Sigmoid colon (tissue), 6 donors: ENCODE measurements at regions not wholly inside any gene's neighbourhood (a gene's known extent, or its start where the extent isn't known, plus 50 kb on each side); places are given as distances from the start of the nearest gene placed in this dataset.

Experiments used
- DNase-seq: peaks from one replicate; pipeline ENCODE4 v3.0.0-alpha.2; 2019
- H3K27ac ChIP-seq, 4 donors: fragments of 200-600 bp; sonication (generic); one replicate each; pipeline ENCODE4 v1.5.1; 2016 to 2019; ENCODE audit warnings: mild to moderate bottlenecking in 1 of 4
- H3K27me3 ChIP-seq, 3 donors: fragments of 200-600 bp; sonication (generic); one replicate each; pipeline ENCODE4 v1.5.1; 2019; ENCODE audit warnings: mild to moderate bottlenecking in 1 of 3
- H3K36me3 ChIP-seq, 4 donors: fragments of 200-600 bp; sonication (generic); one replicate each; pipeline ENCODE4 v1.5.1; 2016 to 2019
- H3K4me1 ChIP-seq, 4 donors: fragments of 200-600 bp; sonication (generic); one replicate each; pipeline ENCODE4 v1.5.1; 2017 to 2019
- H3K4me3 ChIP-seq, 4 donors: fragments of 200-600 bp; sonication (generic); one replicate each; pipeline ENCODE4 v1.5.1; 2017 to 2019; ENCODE audit warnings: mild to moderate bottlenecking in 2 of 4, moderate library complexity in 1 of 4
- H3K9me3 ChIP-seq, 4 donors: fragments of 200-600 bp in 3 of 4; sonication (generic) in 3 of 4; one replicate each; pipeline versions ENCODE4 v1.5.1 to v1.6.1; 2013 to 2019
- EP300 ChIP-seq, 4 donors: sonication (generic); formaldehyde crosslinking; IDR thresholded peaks; one replicate each; pipeline ENCODE4 v1.6.1; 2017; ENCODE audit warnings: antibody characterized with exemption in 4 of 4
- POLR2A ChIP-seq, 2 donors: fragments of 450-650 bp; IDR thresholded peaks; one replicate each; pipeline ENCODE4 v1.6.1; 2016; ENCODE audit warnings: antibody characterized with exemption in 2 of 2, mild to moderate bottlenecking in 2 of 2, moderate library complexity in 2 of 2
- POLR2AphosphoS5 ChIP-seq, 4 donors: sonication (generic); formaldehyde crosslinking; IDR thresholded peaks; one replicate each; pipeline ENCODE4 v1.6.1; 2017; ENCODE audit warnings: antibody characterized with exemption in 4 of 4
- WGBS, 2 donors: extraction: QIAGEN DNeasy Blood & Tissue Kit; methylation state at CpG; one replicate each; pipeline ENCODE4 v1.1.7; 2013; 5-methylcytosine and 5-hydroxymethylcytosine counted together
- intact Hi-C: fragments of 100-400 bp; cut with DNase I; formaldehyde crosslinking; loops from one replicate; pipeline ENCODE4 v1.15.1; 2023
- TF ChIP-seq, protein P1 (sequence below), 4 experiments: fragments of 450-650 bp in 3 of 4; fragments of 200-600 bp in 1 of 4; IDR thresholded peaks; one replicate each; pipeline ENCODE4 v1.5.1; 2016 to 2019; ENCODE audit warnings: antibody characterized with exemption in 4 of 4, mild to moderate bottlenecking in 3 of 4, moderate library complexity in 2 of 4
- donor health status: healthy with polysubstance abuse.
- donor health status: healthy.

DNA sequence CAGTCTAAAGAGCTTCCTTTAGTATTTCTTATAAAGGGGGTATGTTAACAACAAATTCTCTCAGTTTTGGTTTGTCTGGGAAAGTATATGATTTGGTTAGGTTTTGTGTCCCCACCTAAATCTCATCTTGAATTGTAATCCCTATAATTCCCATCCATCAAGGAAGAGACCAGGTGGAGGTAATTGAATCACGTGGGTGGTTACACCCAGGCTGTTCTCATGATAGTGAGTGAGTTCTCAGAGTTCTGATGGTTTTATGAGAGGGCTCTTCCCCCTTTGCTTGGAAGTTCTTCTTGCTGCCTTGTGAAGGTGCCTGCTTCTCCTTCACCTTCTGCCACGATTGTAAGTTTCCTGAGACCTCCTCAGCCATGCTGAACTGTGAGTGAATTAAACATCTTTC is 109.1 kb downstream of the MACIR start:
- no peaks in the 10 kb centered on the region for H3K4me1 ChIP-seq
- no peaks in the 10 kb centered on the region for H3K36me3 ChIP-seq
- no peak overlapping the region for H3K4me3 ChIP-seq
- DNase-seq: no peak
- no peaks in the 10 kb centered on the region for H3K9me3 ChIP-seq
- 39 to 64% methylated on average over 2 of the region's 2 CpGs for WGBS, 2 donors
- TF ChIP-seq, protein P1, sequence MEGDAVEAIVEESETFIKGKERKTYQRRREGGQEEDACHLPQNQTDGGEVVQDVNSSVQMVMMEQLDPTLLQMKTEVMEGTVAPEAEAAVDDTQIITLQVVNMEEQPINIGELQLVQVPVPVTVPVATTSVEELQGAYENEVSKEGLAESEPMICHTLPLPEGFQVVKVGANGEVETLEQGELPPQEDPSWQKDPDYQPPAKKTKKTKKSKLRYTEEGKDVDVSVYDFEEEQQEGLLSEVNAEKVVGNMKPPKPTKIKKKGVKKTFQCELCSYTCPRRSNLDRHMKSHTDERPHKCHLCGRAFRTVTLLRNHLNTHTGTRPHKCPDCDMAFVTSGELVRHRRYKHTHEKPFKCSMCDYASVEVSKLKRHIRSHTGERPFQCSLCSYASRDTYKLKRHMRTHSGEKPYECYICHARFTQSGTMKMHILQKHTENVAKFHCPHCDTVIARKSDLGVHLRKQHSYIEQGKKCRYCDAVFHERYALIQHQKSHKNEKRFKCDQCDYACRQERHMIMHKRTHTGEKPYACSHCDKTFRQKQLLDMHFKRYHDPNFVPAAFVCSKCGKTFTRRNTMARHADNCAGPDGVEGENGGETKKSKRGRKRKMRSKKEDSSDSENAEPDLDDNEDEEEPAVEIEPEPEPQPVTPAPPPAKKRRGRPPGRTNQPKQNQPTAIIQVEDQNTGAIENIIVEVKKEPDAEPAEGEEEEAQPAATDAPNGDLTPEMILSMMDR (IDR thresholded peaks at IDR 0.05): no peak
- no peak for TF ChIP-seq POLR2AphosphoS5 (IDR thresholded peaks at IDR 0.05)
- H3K27ac ChIP-seq: no peak overlapping the region
- no peaks in the 10 kb centered on the region for H3K27me3 ChIP-seq
- intact Hi-C loops: no loop called here

- WGBS, 2 donors: 92 to 93% methylated on average over 10 of the region's 10 CpGs
- Histone ChIP-seq H3K27ac (no peak overlapping the region), H3K4me1 (no peaks in the 10 kb centered on the region), H3K36me3 (no peaks in the 10 kb centered on the region), H3K4me3 (no peak overlapping the region), H3K27me3 (no peaks in the 10 kb centered on the region), H3K9me3 (no peaks in the 10 kb centered on the region)
- no peak for TF ChIP-seq POLR2A (IDR thresholded peaks at IDR 0.05)
- no peak for TF ChIP-seq POLR2AphosphoS5 (IDR thresholded peaks at IDR 0.05)
- TF ChIP-seq EP300 (IDR thresholded peaks at IDR 0.05): no peak
- TF ChIP-seq, protein P1 (IDR thresholded peaks at IDR 0.05): no peak
- intact Hi-C loops: no loop called here
- DNase-seq: no peak
Observed at GRCh38 chr5:103366918-103367549, 108.5 kb downstream of the MACIR start.

DNA sequence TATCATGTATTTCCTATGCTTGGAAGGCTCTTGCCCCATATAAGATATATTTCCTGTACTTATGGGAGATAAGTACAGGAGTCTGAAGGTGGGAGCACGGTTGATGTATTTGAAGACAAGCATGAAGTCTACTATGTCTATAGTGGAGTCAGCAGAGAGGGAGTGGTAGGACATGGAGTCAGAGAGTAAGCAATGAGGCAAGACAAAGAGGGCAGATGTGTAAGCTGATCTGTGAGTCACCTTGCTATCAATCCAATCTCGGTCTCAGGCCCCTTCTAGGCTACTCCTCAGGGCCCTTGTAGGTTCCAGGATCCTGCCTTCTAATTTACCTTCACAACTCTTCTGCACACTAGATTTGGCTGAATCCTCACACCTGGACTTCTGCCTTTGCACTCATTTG is 105.5 kb downstream of the MACIR start:
- Histone ChIP-seq H3K9me3 (no peaks in the 10 kb centered on the region), H3K27me3 (no peaks in the 10 kb centered on the region), H3K4me1 (no peaks in the 10 kb centered on the region), H3K27ac (no peak overlapping the region), H3K36me3 (no peaks in the 10 kb centered on the region), H3K4me3 (no peak overlapping the region)
- no peak for DNase-seq
- WGBS, 2 donors: 88 to 94% methylated on average over 2 of the region's 2 CpGs
- TF ChIP-seq POLR2A (IDR thresholded peaks at IDR 0.05) (no peak), POLR2AphosphoS5 (IDR thresholded peaks at IDR 0.05) (no peak), EP300 (IDR thresholded peaks at IDR 0.05) (no peak)
- TF ChIP-seq, protein P1 (IDR thresholded peaks at IDR 0.05): no peak
- intact Hi-C loops: no loop called here

DNA sequence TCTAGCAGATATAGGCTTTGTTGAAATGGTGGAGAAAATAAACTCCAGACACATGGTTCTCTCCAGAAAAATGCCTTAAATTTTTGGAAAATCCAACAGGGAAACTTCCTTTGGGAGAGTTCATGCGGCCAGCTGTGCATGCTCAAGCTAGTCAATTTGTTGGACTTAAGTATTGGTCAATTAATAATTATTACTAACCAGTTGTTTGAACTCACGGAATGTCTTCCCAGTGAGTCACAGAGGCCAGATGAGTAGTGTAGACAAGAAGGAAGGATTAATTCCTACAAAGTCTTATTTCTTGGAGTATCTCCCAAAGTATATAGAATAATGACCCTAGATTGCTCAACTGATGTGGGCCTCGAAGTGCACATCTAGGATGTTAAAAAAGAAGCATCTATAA is 103.6 kb downstream of the MACIR start:
- intact Hi-C loops: no loop called here
- no peak overlapping the region for H3K4me3 ChIP-seq
- H3K9me3 ChIP-seq: no peaks in the 10 kb centered on the region
- 85 to 86% methylated on average over 3 of the region's 3 CpGs for WGBS, 2 donors
- no peaks in the 10 kb centered on the region for H3K36me3 ChIP-seq
- H3K27me3 ChIP-seq: no peaks in the 10 kb centered on the region
- no peak overlapping the region for H3K27ac ChIP-seq
- TF ChIP-seq POLR2AphosphoS5 (IDR thresholded peaks at IDR 0.05): no peak
- TF ChIP-seq, protein P1 (IDR thresholded peaks at IDR 0.05): no peak
- no peaks in the 10 kb centered on the region for H3K4me1 ChIP-seq
- DNase-seq: no peak

- no peaks in the 10 kb centered on the region for H3K4me1 ChIP-seq
- no peaks in the 10 kb centered on the region for H3K36me3 ChIP-seq
- no peak for DNase-seq
- TF ChIP-seq POLR2AphosphoS5 (IDR thresholded peaks at IDR 0.05): no peak
- no peak for TF ChIP-seq POLR2A (IDR thresholded peaks at IDR 0.05)
- TF ChIP-seq, protein P1 (IDR thresholded peaks at IDR 0.05): no peak
- no peak for TF ChIP-seq EP300 (IDR thresholded peaks at IDR 0.05)
- no peak overlapping the region for H3K4me3 ChIP-seq
- no peaks in the 10 kb centered on the region for H3K9me3 ChIP-seq
- H3K27me3 ChIP-seq: no peaks in the 10 kb centered on the region
- no peak overlapping the region for H3K27ac ChIP-seq
- intact Hi-C loops: no loop called here
Observed at GRCh38 chr5:103360475-103360874, 101.9 kb downstream of the MACIR start.
